ENCODE measurements at regions not wholly inside any gene's neighbourhood (a gene's known extent, or its start where the extent isn't known, plus 50 kb on each side); places are given as distances from the start of the nearest gene placed in this dataset.

GRCh38 chr9:757246-757881 is 84.1 kb upstream of the DMRT1 start:
- peak; percentile 39 to 68 (median 52) for TF ChIP-seq CTCF (IDR thresholded peaks at IDR 0.05)
- no peak for TF ChIP-seq POLR2A (IDR thresholded peaks at IDR 0.05)

Data from heart left ventricle (tissue), 13 donors.